Smooth muscle cell (in vitro differentiated cells): ENCODE measurements at regions not wholly inside any gene's neighbourhood (a gene's known extent, or its start where the extent isn't known, plus 50 kb on each side); places are given as distances from the start of the nearest gene placed in this dataset.
"Not testable (repeated sequence)": the region's sequence is repeated elsewhere in the genome, so short reads cannot be mapped to it uniquely, and the experiment has no call there.

Source experiments
- DNase-seq: peaks from one replicate; lab custom pipeline; 2025; ENCODE audit not compliant: unreplicated experiment; lab: John Stamatoyannopoulos, UW
- H2AFZ ChIP-seq: fragments of 200-600 bp; sonication (generic); 2 replicates; pipeline ENCODE4 v1.6.0; 2016; ENCODE audit warnings: antibody characterized with exemption, low read depth, mild to moderate bottlenecking
- H3F3A ChIP-seq: fragments of 200-600 bp; sonication (generic); 2 replicates; pipeline ENCODE4 v1.6.0; 2017; ENCODE audit warnings: antibody characterized with exemption, low read depth
- H3K27ac ChIP-seq: fragments of 200-600 bp; sonication (generic); 2 replicates; pipeline ENCODE4 v1.5.1; 2016; ENCODE audit warnings: low read depth, mild to moderate bottlenecking
- H3K27me3 ChIP-seq: fragments of 200-600 bp; sonication (generic); 2 replicates; pipeline ENCODE4 v1.6.1; 2016; ENCODE audit warnings: low read depth, mild to moderate bottlenecking
- H3K36me3 ChIP-seq: fragments of 200-600 bp; sonication (generic); 2 replicates; pipeline ENCODE4 v1.5.1; 2016; ENCODE audit warnings: low read depth
- H3K4me1 ChIP-seq: fragments of 200-600 bp; sonication (generic); 2 replicates; pipeline ENCODE4 v1.5.1; 2016; ENCODE audit warnings: low read depth
- H3K4me2 ChIP-seq: fragments of 200-600 bp; sonication (generic); 2 replicates; pipeline ENCODE4 v1.6.0; 2016; ENCODE audit warnings: mild to moderate bottlenecking
- H3K4me3 ChIP-seq: fragments of 200-600 bp; sonication (generic); 2 replicates; pipeline ENCODE4 v1.5.1; 2016; ENCODE audit warnings: mild to moderate bottlenecking
- H3K79me2 ChIP-seq: fragments of 200-600 bp; sonication (generic); 2 replicates; pipeline ENCODE4 v1.6.0; 2016; ENCODE audit warnings: low read depth, mild to moderate bottlenecking
- H3K9ac ChIP-seq: fragments of 200-600 bp; sonication (generic); 2 replicates; pipeline ENCODE4 v1.6.0; 2016; ENCODE audit warnings: low read depth
- H3K9me3 ChIP-seq: fragments of 200-600 bp; sonication (generic); replicated peaks from 2 replicates; pipeline ENCODE4 v1.5.1; 2016; ENCODE audit warnings: low read depth
- H4K20me1 ChIP-seq: fragments of 200-600 bp; sonication (generic); 2 replicates; pipeline ENCODE4 v1.6.0; 2016; ENCODE audit warnings: low read depth
- WGBS: methylation state at CpG from one replicate; pipeline ENCODE4 v1.1.7; 2016; ENCODE audit warnings: low lambda C conversion rate; 5-methylcytosine and 5-hydroxymethylcytosine counted together
- TF ChIP-seq, protein P1 (sequence below): fragments of 200-600 bp; sonication (generic); IDR thresholded peaks from 2 replicates; pipeline ENCODE4 v1.5.1; 2017; ENCODE audit warnings: borderline replicate concordance, mild to moderate bottlenecking, antibody characterized with exemption; ENCODE audit not compliant: insufficient read depth, poor library complexity, severe bottlenecking

DNA sequence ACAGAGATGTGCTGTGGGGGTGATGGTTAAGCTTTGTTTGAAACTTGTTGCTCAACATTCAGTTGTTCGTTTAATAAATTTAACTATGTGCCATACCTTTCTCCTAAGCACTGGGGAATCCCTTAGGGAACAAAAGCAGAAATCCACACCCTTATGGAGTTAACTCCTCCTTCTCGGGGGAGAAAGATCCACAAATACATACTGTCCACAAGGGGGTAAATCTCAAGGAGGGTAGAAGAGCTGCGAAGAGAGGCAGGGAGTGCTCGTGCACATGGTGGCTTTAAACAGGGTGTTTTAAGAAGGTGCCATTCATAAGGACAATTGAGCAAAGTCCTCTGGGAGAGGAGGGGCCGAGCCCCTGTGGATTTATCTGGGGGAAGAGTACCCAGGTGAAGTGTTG, 92.5 kb downstream of the CRYBB2 start:
- not testable (repeated sequence) for H2AFZ ChIP-seq, H4K20me1 ChIP-seq, H3K4me3 ChIP-seq, H3K4me1 ChIP-seq, H3K27ac ChIP-seq, H3F3A ChIP-seq, H3K36me3 ChIP-seq, H3K79me2 ChIP-seq, H3K27me3 ChIP-seq, H3K9ac ChIP-seq, H3K4me2 ChIP-seq, H3K9me3 ChIP-seq, DNase-seq
- 77% methylated on average over 2 of the region's 5 CpGs for WGBS

DNA sequence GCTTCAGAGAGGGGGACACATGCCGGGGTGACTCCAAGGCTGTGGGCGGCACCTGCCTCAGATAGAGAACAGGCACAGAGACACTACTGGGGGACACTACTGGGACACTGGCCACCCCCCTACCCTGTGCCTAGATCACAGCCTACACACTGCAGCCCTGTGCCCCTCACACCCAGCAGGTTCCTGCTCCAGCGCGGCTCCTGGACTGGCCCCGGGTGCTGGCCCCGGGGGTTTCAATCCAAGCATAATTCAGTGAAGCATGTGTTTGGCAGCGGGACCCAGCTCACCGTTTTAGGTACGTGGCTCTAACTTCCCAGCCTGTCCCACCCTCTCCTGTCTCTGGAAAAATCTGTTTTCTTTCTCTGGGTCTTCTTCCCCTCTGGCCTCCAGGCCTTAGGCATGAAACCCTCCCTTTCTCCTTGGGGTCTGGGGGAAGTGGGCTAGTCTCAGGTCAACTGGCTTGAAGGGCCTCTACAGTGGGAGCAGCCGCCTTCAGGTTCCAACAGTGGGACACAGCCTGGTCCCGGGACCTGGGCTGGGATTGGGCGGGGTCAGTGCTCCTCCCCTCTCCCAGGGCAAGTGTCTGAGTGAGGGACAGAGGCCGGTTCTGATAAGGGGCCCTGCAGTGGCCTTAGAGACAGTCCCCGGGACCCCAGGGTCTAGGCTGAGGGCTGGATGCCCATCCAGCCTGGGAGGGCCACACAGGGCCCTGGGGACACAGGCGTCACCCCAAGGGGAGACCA, 98.8 kb downstream of the CRYBB2 start:
- H3K9me3 ChIP-seq = no peaks in the 10 kb centered on the region
- H3K27me3 ChIP-seq = no peaks in the 10 kb centered on the region
- no peaks in the 10 kb centered on the region for H4K20me1 ChIP-seq
- H3K36me3 ChIP-seq = no peaks in the 10 kb centered on the region
- H3K4me3 ChIP-seq = no peak overlapping the region
- WGBS = 85% methylated on average over 14 of the region's 15 CpGs
- no peaks in the 10 kb centered on the region for H3K4me1 ChIP-seq
- TF ChIP-seq, protein P1, sequence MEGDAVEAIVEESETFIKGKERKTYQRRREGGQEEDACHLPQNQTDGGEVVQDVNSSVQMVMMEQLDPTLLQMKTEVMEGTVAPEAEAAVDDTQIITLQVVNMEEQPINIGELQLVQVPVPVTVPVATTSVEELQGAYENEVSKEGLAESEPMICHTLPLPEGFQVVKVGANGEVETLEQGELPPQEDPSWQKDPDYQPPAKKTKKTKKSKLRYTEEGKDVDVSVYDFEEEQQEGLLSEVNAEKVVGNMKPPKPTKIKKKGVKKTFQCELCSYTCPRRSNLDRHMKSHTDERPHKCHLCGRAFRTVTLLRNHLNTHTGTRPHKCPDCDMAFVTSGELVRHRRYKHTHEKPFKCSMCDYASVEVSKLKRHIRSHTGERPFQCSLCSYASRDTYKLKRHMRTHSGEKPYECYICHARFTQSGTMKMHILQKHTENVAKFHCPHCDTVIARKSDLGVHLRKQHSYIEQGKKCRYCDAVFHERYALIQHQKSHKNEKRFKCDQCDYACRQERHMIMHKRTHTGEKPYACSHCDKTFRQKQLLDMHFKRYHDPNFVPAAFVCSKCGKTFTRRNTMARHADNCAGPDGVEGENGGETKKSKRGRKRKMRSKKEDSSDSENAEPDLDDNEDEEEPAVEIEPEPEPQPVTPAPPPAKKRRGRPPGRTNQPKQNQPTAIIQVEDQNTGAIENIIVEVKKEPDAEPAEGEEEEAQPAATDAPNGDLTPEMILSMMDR = no peak
- no peaks in the 10 kb centered on the region for H3K79me2 ChIP-seq
- no peak overlapping the region for H3K27ac ChIP-seq
- no peak overlapping the region for H2AFZ ChIP-seq
- DNase-seq = no peak
- H3K4me2 ChIP-seq = no peak overlapping the region
- H3K9ac ChIP-seq = no peak overlapping the region
- no peaks in the 10 kb centered on the region for H3F3A ChIP-seq

DNA sequence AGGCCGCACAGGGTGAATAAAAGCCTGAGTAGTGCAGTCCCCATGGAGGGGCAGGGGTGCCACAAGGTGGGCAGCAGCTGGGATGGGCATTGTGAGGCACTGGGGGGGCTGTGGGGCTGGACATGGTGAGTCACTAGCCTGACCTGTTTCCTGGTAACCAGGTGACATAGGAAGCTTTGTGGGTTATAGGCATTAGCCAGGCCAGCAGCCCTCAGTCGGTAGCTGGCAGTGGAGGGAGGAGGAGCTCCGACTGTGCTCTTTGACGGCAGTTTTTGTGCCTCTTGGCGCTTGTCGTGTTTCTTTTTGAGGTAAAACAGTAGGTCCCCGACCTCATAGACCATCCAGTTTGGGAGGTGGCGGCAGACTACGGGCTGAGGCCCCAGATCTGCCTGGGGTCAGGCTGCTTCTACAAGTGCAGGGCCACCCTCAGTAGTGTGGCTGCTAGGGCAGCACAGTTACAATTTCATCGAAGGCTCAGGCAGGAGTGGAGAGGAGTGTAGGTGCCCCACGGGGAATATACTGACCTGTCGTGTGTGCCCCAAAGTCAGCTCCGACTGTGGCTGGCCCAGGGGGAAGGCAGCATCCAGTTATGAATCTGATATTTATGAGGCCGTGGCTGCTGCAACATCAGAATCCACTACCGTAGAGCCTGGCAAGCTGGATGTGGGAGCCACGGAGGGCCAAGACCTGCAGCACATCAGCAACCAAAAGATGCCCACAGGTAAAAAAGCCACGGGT, 107.7 kb downstream of the CRYBB2 start:
- Histone ChIP-seq H3F3A (no peaks in the 10 kb centered on the region), H3K27ac (no peak overlapping the region), H3K36me3 (no peaks in the 10 kb centered on the region), H3K9me3 (no peaks in the 10 kb centered on the region), H2AFZ (no peak overlapping the region), H3K4me2 (no peak overlapping the region), H3K4me3 (no peak overlapping the region), H3K9ac (no peak overlapping the region), H3K27me3 (no peaks in the 10 kb centered on the region), H3K79me2 (no peaks in the 10 kb centered on the region), H3K4me1 (no peaks in the 10 kb centered on the region), H4K20me1 (no peaks in the 10 kb centered on the region)
- TF ChIP-seq, protein P1 = no peak
- no peak for DNase-seq
- 86% methylated on average over 16 of the region's 17 CpGs for WGBS

DNA sequence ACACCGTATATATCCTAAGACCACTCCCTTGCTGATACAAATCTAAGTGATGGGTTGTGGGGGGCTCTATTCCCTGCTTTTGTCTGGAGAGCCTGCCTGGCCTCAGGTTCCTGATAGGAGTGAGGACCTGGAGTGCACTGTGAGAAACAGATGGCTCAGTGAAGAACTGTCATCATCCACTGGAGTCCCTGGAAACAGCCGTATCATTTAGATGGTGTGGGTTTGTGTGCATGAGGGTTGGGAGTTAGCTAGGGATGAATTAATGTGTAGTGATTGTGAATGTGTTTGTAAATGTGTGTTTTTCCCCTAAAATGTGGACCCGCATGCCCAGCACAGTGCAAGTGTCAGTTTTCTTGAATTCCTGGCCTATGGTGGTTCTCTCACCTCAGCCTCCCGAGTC, 111.6 kb downstream of the CRYBB2 start:
- no peaks in the 10 kb centered on the region for H3F3A ChIP-seq
- no peak overlapping the region for H3K27ac ChIP-seq
- no peaks in the 10 kb centered on the region for H3K4me1 ChIP-seq
- H3K9ac ChIP-seq = no peak overlapping the region
- TF ChIP-seq, protein P1 = no peak
- no peaks in the 10 kb centered on the region for H3K27me3 ChIP-seq
- no peaks in the 10 kb centered on the region for H3K9me3 ChIP-seq
- H2AFZ ChIP-seq = no peak overlapping the region
- 86% methylated on average over 4 of the region's 4 CpGs for WGBS
- H4K20me1 ChIP-seq = no peaks in the 10 kb centered on the region
- no peak overlapping the region for H3K4me3 ChIP-seq
- H3K36me3 ChIP-seq = no peaks in the 10 kb centered on the region
- no peak overlapping the region for H3K4me2 ChIP-seq
- DNase-seq = no peak
- H3K79me2 ChIP-seq = no peaks in the 10 kb centered on the region

DNA sequence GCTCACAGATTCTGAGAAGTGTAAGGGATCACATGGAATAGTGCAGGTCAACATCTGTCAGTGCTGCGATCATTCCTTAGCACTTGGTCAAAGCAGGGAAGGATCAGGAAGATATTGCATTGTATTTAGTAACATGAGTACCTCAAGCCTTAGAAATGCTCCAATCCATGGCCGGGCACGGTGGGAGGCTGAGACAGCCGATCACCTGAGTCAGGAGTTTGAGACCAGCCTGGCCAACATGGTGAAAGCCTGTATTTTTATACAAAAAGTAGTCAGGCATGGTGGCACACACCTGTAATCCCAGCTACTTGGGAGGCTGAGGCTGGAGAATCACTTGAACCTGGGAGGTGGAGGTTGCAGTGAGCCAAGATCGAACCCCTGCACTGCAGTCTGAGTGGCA, 112.5 kb downstream of the CRYBB2 start:
- H3K9ac ChIP-seq, H4K20me1 ChIP-seq, H3K4me2 ChIP-seq, DNase-seq, H3K27ac ChIP-seq, H2AFZ ChIP-seq, H3F3A ChIP-seq, H3K36me3 ChIP-seq, H3K79me2 ChIP-seq, H3K4me1 ChIP-seq, H3K9me3 ChIP-seq, H3K27me3 ChIP-seq, H3K4me3 ChIP-seq: not testable (repeated sequence)
- 93% methylated on average over 5 of the region's 5 CpGs for WGBS
